GM18498 (cell line): ENCODE measurements at regions not wholly inside any gene's neighbourhood (a gene's known extent, or its start where the extent isn't known, plus 50 kb on each side); places are given as distances from the start of the nearest gene placed in this dataset.
"Not testable (repeated sequence)": the region's sequence is repeated elsewhere in the genome, so short reads cannot be mapped to it uniquely, and the experiment has no call there.

Source experiments
- ATAC-seq: cut with Tn5 transposase; IDR thresholded peaks from one replicate; pipeline ENCODE4 v1.9.1; 2021; ENCODE audit warnings: mild to moderate bottlenecking, moderate library complexity; ENCODE audit not compliant: unreplicated experiment

DNA sequence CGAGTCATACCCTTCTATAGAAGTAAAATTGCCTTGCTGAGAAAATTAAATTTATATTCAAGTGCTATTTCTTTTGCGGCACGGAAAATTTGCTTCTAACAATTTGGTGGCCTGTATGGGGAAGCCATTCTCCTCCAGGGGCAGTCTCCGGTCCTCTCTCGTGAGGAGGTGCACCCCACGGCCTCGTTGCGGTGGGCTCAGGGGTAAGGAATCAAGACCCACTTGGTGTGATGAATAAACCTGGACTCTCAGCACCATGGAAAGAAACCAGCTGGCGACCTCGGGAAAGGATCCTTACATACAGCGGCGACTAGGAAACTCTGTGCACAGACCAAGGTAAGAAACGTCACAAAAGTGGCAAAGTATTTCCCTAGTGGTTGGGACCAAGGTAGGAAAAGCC, 252.9 kb downstream of the DPY19L2 start:
- ATAC-seq: no peak

DNA sequence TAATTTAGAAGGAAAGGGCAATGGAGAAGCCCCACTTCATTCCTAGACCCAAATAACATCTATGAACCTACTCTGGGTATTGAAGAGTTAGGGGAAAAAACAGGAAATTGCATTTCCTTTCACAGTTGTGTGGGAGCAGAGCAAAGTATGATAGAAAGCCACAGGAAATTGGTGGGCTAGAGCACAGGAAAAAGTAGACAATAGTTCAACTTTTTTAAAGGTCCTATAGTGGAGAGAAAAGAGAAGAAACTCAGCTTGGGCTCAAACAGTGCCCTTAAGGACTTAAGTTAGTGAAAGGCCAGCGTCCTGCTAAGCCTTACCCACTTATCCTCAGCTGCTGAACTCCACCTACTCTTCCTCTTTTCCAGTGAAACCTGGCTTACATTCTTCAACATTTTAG, 258.1 kb downstream of the DPY19L2 start:
- no peak for ATAC-seq

DNA sequence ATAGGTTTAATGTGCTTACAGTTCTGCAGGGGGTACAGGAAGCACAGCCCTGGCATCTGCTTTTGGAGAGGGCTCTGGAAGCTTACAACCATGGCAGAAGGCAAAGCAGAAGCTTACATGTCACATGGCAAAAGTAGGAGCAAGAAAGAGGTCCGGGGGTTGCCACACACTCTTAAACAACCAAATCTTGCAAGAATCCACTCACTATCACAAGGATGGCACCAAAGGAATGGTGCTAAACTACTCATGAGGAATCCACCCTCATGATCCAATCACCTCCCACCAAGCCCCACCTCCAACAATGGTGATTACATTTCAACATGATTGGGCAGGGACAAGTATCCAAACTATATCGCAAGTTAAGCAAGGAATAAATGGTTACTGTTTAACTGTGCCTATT, 255.8 kb upstream of the AVPR1A start:
- ATAC-seq: no peak

DNA sequence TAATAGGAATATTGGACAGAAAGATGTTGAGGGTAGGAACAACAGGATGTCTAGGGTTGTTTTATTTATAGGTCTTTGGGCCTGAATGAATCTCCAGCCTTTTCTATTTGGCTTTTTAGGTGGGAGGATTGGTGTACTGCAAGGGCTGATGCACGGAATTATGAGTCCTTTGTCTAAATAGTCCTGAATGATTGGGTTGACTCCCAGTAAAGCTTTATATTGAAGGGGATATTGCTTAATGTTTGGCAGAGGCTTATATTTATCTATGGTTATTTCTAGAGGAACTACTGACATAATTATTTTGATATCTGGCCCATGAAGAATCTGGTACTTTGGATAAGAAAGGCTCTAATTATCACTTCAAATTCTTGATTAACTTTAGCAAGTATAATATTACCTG, 253.6 kb upstream of the AVPR1A start:
- ATAC-seq: no peak

DNA sequence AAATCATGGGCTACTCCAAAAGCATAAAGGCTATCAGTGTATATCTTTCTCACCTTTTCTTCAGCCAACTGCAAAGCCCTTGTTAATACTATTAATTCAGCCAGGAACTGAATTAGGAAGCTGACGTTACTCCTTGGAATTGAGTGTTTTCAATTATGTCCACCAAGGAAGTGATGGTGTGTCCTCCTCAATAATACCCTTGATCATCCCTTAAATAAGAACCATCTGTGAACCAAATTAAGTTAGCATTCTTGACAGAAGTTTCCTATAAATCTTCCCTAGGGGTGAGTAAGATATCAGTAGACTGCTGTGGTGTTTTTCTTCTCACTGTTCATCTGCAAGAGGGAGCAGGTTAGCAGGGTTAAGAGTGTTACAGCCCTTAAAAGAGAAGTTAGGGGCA, 252.3 kb upstream of the AVPR1A start:
- ATAC-seq: no peak

DNA sequence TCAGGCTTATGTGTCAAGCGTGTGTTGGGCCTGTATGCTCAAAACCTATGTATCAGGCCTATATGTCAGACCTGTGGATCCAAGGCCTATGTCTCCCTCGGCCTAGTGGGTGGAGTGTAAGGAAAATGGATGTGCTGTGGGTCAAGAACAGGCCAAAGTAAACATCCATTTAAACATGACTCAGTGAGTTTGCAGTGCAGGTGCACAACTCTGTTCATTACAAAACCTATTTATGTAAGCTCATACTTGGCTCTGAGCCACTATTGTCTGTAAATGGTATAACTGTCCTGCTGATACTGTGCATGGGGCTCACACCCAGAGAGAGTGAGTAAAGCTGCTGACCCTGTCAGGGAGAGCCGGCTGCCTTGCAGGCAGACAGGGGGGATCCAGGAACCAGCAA, 249.7 kb upstream of the AVPR1A start:
- ATAC-seq: no peak

DNA sequence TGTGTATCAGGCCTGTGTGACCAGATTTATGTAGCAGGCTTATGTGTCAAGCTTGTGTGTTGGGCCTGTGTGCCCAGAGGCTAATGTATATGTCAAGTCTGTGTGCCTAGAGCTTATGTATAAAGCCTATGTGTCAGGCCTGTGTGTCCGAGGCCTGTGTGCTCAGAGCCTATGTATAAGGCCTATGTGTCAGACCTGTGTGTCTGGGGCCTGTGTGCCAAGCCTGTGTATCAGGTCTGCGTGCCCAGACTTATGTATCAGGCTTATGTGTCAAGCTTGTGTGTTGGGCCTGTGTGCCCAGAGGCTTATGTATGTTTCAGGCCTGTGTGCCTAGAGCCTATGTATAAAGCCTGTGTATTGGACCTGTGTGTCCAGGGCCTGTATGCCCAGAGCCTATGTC, 249.3 kb upstream of the AVPR1A start:
- no peak for ATAC-seq

DNA sequence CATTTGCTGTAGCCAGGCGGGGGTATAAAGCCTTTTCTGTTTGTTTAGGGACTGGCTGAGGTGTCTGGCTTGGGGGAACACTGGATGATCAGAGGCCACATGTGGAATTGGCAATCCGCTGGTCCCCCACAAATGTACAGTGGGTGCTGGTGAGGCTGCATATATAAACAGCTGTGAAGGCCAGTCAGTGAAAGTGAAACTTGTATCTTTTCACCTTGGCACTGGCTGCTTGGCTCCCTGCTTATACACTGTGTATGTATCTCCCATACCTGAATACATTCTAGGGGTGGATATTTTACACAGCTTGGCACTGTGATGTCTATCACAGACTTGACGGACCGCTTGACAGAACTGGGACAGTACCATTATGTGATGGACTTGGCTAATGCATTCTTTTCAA, 246.8 kb upstream of the AVPR1A start:
- no peak for ATAC-seq

DNA sequence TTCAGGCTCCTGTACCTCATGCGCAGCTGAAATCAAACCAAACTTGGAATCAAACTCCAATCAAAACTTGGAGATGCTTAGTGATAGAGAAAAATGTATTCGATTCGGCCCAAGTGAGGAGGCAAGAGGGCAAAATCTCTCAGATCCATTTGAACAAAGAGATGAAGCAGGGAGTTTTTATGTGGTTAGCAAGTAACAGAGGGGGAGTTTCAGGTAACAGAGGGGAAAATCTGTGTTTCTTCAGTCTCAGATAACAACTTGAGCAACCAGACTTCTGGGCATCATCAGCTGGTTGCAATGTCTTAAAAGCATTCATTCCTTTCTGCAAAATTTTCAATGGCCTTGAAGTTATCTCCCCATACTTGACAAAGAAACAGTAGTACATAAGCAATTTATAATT, 245.1 kb upstream of the AVPR1A start:
- no peak for ATAC-seq

DNA sequence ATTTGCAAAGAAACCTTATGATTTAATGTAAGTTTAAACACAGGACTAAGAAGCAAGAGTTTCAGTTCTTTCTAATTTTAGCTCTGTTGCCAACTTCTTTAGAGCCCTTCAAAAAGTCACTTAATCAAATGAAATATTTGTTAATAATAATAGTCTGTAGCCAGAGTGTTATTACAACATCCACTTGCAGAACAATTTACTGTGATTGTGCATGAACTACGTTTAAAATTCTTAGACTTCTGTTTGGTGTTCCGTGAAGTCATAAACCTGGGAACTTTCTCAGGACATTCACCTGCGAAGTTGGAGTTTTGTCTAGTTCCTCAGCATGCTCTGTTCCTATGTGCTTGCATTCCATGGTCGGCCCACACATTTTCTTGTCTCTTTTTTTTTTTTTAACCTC, 244.0 kb upstream of the AVPR1A start:
- ATAC-seq: no peak

DNA sequence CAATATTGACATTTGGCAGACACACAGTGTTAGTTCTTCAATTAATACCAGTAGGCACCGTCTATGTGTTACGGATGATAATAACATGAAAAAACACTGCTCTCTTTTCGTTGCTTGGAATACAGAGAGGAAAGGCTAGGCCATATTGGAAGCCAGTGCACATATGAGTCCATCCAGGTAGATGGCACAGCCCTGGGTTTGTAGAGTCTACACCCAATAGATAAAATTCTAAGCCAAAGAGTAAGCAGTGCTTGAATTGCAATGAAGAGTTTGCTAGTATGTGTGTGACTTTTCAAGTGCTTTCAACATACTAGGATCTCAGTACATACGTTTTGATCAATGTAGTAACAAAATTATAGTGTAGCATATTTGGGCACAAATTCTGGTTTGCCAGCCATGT, 243.3 kb upstream of the AVPR1A start:
- no peak for ATAC-seq

DNA sequence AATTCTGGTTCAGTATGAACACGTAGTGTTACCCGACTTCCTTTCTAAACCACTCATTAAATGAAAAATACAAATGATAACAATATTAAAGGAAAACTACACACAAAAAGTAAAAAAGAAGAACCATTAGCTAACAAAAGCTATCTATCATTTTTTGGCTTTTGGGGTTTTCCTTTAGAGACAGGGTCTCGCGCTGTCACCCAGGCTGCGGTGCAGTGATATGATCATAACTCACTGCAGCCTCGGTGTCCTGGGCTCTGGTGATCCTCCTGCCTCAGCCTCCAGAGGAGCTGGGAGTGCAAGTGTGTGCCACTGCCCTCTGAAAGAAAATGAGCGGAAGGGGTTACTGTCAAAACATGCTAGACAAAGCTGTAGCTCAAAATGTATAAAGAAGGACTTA, 238.2 kb upstream of the AVPR1A start:
- no peak for ATAC-seq

DNA sequence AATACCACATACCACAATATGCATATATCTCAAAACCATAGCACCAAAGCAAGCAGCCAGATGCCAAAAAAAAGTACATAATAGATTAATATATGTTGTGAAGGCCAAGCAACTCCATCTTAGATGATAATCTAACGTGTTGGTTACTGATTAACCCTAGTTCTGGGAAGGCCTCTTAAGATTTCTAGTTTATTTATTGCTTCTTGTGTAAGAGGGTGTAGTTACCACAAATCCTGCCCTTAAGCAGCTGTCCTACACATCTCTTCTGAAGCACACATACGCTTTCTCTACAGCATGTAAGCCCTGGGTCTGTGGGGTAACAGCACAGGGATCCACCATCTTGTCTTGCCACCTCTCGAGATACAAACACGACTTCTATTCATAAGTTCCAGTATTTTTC, 236.8 kb upstream of the AVPR1A start:
- ATAC-seq: no peak

DNA sequence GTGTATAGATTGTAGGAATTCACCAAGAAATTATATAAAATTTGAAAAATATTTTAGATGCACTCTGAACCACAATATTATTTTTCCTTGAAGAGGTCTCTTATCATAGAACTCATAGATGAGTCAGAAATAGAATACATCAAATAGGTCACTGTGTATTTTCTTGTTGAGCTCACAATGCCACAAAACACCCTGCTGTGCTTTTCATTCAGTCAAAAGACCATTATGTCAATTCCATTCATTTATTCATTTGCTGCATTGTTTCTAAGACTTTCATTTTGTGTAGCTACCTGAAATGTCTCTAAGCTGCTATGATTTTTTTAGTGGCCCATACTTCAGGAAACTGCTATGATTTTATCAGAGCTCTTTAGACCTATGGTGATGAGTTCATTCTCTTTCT, 231.9 kb upstream of the AVPR1A start:
- no peak for ATAC-seq

DNA sequence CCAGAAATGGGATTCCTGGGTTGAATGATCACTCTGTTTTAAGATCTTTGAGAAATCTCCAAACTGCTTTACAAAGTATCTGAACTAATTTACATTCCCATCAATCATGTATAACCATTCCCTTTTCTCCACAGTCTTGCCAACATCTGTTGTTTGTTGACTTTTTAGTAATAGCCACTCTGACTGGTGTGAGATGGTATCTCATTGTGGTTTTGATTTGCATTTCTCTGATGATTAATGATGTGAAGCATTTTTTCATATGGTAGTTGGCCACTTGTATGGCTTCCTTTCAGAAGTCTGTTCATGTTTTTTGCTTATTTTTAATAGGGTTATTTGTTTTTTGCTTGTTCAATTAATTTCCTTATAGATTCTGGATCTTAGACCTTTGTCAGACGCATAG, 211.8 kb upstream of the AVPR1A start:
- ATAC-seq: no peak

DNA sequence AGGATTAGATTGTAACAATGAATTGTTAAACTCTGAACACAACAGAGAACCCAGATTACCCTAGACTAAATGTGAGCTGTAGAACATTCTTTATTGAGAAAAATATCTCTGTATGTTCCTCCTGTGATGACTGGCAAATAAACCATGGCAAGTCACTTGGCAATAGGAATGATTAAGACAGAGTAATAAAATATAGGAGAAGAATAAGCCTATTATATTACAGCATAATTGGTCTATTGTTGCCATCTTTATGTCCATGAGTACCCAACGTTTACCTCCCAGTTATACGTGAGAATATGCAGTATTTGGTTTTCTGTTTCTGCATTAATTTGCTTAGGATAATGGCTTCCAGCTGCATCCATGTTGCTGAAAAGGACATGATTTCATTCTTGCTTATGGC, 211.2 kb upstream of the AVPR1A start:
- ATAC-seq: no peak

DNA sequence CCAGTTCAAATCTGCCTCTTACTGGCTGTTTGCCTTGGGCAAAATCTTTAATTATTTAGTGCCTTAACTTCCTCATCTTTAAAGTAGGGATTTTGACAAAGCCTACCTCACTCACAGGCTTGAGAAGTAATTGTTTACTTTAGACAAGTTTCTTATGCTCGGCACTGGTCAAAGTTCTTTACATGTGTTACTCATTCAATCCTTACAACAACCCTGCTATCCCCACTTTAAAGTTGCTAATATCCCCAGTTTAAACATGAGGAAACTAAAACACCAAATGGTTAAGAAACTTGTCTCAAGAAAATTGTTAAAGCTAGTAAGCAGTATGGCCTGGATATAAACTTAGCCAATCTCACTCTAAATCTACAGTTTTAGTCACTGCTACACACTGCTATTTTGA, 204.0 kb upstream of the AVPR1A start:
- no peak for ATAC-seq

DNA sequence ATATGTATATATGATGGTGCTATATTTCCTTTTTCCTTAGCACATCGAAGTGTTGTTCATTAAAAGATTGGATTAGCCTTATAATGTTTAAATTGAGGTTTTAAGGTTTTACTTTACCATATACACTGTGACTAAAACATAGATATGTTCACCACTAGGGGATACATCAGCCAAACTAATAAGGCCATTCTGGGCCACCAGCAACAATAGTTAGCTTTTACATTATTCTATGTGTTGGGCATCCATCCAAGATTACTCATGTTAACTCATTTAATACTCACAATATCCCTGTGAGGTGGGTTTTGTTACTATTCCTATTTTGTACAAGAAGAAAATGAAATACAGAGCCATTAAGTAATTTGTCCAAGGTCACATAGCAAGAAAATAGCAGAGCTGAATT, 202.6 kb upstream of the AVPR1A start:
- no peak for ATAC-seq

DNA sequence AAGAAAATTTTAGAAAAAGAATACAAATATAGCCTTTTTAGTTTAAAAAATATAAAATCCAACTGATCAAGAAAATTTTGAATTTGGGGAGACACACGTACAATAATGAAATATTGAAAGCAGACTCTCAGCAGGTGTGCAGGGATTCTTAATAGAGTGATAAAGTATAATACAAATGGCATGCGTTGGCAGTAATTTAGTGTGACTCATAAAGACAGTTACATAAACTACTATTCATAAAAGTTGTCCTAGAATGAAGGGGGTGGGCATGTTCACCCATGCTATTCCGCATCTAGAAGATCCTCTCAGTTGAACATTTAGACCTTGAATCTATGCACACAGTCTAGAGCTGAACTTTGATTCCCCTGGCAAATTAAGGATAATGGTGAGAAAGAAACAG, 200.4 kb upstream of the AVPR1A start:
- ATAC-seq: no peak

DNA sequence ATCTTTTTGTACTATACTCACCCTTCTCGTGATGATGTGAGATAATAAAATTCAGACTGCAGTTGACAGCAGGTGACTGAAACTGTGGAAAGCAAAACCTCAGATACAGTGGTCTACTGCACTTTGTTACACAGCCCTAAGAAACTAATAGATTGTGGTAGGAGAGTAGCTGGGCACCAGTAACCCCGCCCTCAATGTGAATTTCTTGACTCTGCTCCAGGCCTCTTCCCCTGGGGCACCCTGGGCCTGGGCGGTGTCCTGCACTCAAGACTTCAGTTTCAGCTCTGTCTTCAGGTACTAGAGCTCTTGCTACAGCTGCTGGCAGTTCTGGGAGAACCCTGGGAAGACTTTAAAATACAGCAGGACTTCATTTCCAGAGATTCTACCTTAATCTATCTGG, 197.6 kb upstream of the AVPR1A start:
- no peak for ATAC-seq

DNA sequence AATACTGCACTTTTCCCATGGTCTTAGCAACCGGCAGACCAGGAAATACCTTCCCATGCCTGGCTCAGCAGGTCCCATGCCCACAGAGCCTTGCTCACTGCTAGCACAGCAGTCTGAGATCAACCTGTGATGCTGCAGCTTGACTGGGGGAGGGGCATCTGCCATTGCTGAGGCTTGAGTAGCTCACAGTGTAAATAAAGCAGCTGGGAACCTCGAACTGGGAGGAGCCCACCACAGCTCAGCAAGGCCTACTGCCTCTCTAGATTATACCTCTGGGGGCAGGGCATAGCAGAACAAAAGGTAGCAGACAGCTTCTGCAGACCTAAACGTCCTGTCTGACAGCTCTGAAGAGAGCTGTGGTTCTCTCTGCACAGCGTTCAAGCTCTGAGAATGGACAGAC, 186.2 kb upstream of the AVPR1A start:
- not testable (repeated sequence) for ATAC-seq

DNA sequence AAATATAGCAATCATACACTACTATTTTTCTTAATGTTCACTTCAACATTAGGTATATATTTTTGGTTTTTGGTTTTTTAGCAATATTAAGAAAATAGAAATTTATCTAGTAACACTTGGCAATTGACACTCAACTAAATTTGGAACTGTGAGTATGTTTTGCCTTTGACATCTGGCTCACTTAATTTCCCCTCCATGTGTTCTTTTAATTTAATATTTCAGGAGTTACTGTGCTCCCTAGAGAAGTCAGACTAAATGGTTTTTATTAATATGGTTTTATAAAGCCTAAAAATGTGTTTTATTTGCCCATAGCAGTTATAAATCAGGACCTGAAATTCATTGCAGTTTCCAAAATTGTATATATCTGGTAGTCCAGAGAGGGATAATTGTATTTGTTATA, 175.3 kb upstream of the AVPR1A start:
- ATAC-seq: no peak

DNA sequence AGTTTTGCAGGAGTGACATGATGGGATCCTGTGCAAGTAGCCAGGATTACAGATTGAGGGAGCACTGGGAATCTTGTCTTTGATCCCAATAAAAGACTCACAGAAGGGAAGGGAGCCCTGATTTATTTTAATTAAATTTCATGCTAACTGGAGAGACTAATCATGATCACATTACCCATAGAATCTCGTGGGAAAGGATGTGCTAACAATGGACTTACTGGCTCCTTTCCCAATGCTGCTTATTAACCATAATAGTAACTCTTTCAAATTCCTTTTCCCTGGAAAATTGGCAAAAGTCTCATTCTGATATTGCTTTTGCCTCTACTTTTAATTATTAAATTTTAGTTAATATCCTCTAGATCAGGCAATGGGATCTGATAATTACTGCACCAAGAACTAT, 174.8 kb upstream of the AVPR1A start:
- ATAC-seq: no peak

DNA sequence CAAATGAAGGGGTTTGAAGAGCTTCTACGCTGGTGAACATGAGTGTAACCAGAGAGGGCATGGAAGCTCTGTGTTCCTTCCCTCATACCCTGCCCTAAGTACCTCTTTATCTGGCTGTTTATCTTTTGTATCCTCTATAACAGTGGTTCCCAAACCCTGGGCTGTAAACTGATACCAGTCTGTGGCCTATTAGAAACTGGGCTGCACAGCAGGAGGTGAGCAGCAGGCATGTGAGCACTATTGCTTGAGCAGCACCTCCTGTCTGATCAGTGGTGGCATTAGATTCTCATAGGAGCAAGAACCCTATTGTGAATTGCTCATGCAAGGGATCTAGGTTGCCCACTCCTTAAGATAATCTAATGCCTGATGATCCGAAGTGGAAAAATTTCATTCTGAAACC, 172.9 kb upstream of the AVPR1A start:
- no peak for ATAC-seq
